Activated naive CD4-positive, alpha-beta T cell (primary cell): ENCODE measurements at regions not wholly inside any gene's neighbourhood (a gene's known extent, or its start where the extent isn't known, plus 50 kb on each side); places are given as distances from the start of the nearest gene placed in this dataset.

ENCODE experiments used
- DNase-seq, 4 experiments: peaks; one replicate each; lab custom pipeline; 2025; lab: John Stamatoyannopoulos, UW

- DNase-seq: no peak
Observed at GRCh38 chr12:34291001-34291400, 268.7 kb downstream of the ALG10 start.

DNA sequence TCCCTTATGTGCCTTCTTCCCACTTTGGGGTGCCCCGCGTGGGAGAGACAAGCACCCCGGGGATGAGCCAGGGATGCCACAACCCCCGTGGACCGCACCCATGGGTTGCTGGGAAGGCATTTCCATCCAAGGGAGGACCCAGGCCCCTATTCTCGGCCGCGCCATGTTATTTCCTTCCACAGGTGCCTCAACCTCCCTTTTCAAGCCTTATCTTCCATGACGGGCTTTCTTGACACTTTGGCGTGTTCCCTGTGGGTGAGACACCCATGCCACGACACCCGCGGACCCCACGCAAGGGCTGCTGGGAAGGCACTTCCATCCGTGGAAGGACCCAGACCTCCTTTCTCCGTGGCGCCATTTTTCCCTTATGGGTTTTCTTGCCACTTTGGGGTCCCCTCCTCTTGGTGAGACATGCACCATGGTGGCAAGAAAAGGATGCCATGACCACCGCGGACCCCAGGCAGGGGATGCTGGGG lies 269.2 kb downstream of the ALG10 start:
- no peak for DNase-seq

DNA sequence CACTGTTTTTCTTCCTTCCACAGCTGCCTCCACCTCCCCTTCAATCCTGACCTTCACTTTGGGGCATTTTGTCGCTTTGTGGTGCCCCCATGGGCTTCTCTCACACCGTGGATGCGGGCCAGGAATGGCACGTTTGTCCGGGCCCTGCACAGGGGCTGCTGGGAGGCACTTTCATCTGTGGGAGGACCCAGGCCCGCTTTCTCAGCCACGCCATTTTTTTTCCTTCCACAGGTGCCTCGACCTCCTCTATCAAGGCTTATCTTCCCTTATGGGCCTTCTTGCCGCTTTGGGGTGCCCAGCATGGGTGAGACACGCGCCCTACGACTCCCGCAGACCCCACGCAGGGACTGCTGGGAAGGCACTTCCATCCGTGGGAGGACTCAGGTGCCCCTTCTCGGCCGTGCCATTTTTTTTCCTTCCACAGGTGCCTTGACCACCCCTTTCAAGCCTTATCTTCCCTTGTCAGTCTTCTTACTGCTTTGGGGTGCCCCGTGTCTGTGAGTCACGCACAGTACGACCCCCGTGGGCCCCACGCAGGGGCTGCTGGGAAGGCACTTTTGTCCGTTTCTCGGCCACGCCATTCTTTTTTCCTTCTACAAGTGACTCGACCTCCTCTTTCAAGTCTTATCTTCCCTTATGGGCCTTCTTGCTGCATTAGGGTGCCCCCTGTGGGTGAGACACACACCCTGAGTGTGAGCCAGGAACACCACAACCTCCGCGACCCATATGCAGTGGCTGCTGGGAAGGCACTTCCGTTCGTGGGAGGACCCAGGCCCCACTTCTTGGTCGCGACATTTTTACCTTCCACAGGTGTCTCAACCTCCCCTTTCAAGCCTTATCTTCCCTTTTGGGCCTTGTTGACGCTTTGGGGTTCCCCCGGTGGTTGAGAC lies 270.7 kb downstream of the ALG10 start:
- no peak for DNase-seq

GRCh38 chr12:34294137-34294536 lies 271.8 kb downstream of the ALG10 start:
- DNase-seq: no peak

DNA sequence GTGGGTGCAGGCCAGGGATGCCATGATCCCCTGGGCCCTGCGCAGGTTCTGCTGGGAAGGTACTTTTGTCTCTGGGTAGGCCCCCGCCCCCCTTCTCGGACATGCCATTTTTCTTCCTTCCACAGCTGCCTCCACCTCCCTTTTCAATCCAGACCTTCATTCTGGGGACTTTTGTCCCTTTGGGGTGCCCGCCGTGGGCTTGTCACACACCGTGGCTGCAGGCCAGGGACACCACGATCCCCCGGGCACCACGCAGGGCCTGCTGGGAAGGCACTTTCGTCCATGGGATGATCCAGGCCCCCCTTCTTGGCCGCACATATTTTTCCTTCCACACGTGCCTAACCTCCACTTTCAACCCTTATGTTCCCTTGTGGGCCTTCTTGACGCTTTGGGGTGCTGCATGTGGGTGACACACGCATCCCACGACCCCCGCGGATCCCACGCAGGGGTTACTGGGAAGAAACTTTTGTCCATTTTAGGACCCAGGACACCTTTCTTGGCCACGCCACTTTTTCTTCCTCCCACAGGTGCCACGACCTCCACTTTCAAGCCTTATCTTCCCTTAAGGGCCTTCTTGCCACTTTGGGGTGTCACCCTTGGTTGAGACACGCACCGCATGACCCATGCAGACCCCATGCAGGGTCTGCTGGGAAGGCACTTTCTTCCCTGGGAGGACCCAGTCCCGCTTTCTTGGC lies 272.5 kb downstream of the ALG10 start:
- DNase-seq: no peak

DNA sequence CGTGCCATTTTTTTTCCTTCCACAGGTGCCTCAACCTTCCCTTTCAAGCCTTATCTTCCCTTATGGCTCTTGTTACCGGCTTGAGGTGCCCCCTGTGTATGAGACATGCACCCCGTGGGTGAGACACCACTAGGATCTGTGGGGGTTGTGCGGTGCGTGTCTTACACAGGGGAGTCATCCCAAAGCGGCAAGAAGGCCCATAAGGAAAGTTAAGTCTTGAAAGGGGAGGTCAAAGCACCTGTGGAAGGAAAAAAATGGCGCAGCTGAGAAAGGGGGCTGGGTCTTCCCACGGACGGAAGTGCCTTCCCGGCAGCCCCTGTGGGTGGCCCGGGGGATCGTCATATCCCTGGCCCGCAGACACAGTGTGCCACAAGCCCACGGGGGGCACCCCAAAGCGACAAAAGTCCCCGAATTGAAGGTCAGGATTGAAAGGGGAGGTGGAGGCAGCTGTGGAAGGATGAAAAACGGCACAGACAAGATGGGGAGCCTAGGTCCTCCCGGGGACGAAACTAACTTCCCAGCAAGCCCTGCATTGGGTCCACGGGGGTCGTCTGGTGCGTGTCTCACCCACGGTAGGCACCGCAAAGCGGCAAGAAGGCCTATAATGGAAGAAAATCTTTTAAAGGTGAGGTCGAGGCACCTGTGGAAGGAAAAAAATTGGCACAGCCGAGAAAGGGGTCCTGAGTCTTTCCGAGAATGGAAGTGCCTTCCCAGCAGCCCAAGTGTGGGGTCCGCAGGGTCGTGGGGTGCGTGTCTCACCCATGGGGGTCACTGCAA lies 273.3 kb downstream of the ALG10 start:
- no peak for DNase-seq

- no peak for DNase-seq
Observed at GRCh38 chr12:34296143-34297041, 274.1 kb downstream of the ALG10 start.

- no peak for DNase-seq
Observed at GRCh38 chr12:34297126-34297789, 275.0 kb downstream of the ALG10 start.

DNA sequence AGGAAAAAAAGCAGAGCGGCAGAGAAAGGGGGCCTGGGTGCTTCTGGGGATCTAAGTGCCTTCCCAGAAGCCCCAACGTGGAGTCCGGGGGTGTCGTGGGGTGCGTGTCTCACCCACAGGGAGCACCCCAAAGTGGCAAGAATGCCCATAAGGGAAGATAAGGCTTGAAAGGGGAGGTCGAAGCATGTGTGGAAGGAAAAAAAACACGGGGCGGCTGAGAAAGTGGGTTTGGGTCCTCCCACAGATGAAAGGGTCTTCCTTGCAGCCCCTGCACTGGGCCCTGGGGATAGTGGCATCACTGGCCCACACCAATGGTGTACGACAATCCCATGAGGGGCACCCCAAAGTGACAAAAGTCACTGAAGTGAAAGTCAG lies 275.5 kb downstream of the ALG10 start:
- DNase-seq: no peak

GRCh38 chr12:34298176-34298970 lies 276.1 kb downstream of the ALG10 start:
- DNase-seq: no peak

DNA sequence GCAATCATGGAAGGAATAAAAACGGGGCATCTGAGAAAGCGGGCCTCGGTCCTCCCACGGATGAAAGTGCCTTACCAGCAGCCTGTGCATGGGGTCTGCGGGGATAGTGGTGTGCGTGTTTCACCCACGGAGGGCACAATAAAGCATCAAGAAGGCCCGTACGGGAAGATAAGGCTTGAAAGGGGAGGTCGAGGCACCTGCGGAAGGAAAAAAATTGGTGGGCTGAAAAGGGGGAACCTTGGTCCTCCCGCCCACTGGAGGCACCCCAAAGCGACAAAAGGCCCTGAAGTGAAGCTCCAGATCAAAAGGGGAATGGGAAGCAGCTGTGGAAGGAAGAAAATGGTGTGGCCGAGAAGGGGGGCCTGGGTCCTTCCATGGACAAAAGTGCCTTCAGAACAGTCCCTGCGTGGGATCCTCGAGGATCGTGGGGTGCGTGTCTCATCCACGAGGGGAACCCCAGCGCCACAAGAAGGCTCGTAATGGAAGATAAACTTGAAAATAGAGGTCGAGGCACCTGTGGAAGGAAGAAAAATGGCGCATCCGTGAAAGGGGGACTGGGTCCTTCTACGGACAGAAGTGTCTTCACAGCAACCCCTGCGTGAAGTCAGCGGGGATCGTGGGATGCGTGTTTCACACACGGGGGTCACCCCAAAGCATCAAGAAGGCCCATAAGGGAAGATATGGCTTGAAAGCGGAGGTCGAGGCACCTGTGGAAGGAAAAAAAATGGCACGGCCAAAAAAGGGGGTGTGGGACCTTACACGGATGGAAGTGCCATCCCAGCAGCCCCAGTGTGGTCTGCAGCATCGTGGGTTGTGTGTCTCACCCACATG lies 276.9 kb downstream of the ALG10 start:
- no peak for DNase-seq

DNA sequence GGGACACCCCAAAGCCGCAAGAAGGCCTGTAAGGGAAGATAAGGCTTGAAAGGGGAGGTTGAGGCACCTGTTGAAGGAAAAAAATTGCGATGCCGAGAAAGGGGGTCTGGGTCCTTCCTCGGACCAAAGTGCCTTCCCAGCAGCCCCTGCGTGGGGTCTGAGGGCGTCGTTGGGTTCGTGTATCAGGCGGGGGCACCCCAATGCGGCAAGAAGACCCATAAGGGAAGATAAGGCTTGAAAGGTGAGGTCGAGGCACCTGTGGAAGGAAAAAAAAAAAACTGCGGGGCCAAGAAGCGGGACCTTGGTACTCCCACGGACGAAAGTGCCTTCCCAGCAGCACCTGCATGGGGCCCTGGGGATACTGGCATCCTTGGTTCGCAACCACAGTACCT lies 277.5 kb downstream of the ALG10 start:
- DNase-seq: no peak

DNA sequence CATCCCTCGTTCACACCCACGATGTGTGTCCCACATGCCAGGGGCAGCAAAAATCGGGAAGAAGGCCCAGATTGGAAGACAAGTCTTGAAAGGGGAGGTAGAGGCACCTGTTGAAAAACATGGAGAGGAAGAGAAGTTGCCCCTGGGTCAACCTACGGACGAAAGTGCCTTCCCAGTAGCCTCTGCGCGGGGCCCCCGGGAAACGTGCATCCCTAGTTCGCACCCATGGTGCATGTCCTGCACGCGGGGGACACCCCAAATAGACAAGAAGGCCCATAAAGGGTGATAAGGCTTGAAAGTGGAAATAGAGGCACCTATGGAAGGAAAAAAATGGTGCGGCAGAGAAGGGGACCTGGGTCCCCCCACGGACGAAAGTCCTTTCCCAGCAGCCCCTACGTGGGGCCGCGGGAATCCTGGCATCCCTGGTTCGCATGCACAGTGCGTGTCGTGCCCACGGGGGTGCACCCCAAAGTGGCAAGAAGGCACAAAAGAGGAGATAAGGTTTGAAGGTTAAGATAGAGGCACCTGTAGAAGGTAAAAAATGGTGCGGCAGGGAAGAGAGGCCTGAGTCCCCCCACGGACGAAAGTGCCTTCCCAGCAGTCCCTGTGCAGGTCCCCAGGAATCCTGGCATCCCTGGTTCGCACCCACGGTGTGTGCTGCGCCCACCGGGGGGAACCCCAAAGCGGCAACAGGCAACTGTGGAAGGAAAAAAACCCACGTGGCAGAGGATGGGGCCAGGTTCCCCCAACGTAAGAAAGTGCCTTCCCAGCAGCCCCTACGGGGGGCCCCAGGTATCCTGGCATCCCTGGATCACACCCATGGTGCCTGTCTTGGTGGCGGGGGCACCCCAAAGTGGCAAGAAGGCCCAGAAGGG lies 278.3 kb downstream of the ALG10 start:
- DNase-seq: no peak

- DNase-seq: no peak
Observed at GRCh38 chr12:34301251-34302130, 279.2 kb downstream of the ALG10 start.

- no peak for DNase-seq
Observed at GRCh38 chr12:34302131-34302885, 280.0 kb downstream of the ALG10 start.

DNA sequence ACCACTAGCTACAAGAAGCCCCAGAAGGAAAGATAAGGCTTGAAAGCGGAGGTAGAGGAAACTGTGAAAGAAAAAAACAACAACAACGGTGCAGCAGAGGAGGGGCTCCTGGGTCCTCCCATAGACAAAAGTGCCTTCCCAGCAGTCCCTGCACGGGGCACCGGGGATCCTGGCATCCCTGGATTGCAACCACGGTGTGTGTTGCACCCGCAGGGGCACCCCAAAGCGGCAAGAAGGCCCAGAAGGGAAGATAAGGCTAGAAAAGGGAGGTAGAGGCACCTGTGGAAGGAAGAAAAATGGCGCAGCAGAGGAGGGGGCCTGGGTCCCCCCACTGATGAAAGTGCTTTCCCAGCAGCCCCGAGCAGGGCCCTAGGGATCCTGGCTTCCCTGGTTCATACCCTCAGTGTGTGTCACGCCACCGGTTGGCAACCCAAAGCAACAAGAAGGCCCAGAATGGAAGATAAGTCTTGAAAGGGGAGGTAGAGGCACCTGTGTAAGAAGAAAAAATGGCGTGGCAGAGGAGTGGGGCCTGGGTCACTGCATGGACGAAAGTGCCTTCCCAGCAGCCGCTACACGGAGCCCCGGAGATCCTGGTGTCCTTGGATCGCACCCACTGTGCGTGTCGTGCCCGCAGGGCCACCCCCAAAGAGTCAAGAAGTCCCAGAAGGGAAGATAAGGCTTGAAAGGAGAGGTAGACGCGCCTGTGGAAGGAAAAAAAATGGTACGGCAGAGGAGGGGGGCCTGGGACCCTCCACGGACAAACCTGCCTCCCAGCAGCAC lies 281.0 kb downstream of the ALG10 start:
- DNase-seq: no peak
